ENCODE measurements at regions not wholly inside any gene's neighbourhood (a gene's known extent, or its start where the extent isn't known, plus 50 kb on each side); places are given as distances from the start of the nearest gene placed in this dataset.

DNA sequence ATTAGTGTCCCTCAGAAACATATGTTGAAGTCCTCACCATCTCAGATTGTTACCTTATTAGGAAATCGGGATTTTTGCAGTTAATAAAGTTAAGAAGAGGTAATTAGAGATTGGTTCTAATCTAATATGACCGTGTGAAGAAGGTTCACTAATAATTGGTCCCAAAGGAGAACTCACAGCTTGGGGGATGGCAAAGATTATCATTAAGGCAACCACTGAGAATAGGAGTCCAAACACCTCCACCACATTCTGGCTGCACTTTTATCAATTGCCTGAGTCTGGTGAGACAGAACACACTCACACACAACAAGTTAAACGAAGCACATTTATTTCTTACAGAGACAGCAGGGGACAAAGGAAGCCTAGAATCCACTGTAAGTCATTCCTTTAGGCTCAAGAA, 94.9 kb upstream of the PRDM9 start:
- no peak overlapping the region for H2BK20ac ChIP-seq (ENCODE audit: low read depth, low read length, poor library complexity, severe bottlenecking)
- no peaks in the 10 kb centered on the region for H3K23me2 ChIP-seq (ENCODE audit: insufficient read length, low read depth, low read length, poor library complexity, severe bottlenecking)
- H3K27me3 Mint-ChIP-seq (ENCODE audit: low read depth): no peaks in the 10 kb centered on the region
- no peak overlapping the region for H3K9ac ChIP-seq (ENCODE audit: extremely low read depth, insufficient read length, low read length)
- H4K91ac ChIP-seq (ENCODE audit: insufficient read length, low read depth, low read length): no peak overlapping the region
- no peak overlapping the region for H3T11ph ChIP-seq (ENCODE audit: low read length)
- no peaks in the 10 kb centered on the region for H3K9me3 ChIP-seq (ENCODE audit: control insufficient read depth, low read depth, low read length)
- no peaks in the 10 kb centered on the region for H3K36me3 Mint-ChIP-seq (ENCODE audit: insufficient read depth in 1 of 3, low read depth in 3 of 3)
- H4K5ac ChIP-seq (ENCODE audit: insufficient read length, low read depth, low read length): no peak overlapping the region
- no peaks in the 10 kb centered on the region for H3K9me3 Mint-ChIP-seq
- no CpG with 5 or more reads among the region's 3 CpGs for WGBS (ENCODE audit: extremely low coverage, insufficient read length, low lambda C conversion rate)
- no peak overlapping the region for H2BK5ac ChIP-seq (ENCODE audit: insufficient read length, low read length)
- H3K27me3 ChIP-seq (ENCODE audit: insufficient read depth, low read length): no peaks in the 10 kb centered on the region
- H3K4ac ChIP-seq (ENCODE audit: low read depth, low read length): no peak overlapping the region
- H3K4me1 Mint-ChIP-seq: no peaks in the 10 kb centered on the region
- H3K4me1 ChIP-seq (ENCODE audit: insufficient read depth, low read length): no peaks in the 10 kb centered on the region
- no peak overlapping the region for H3K14ac ChIP-seq (ENCODE audit: insufficient read depth, low read length)
- H2BK12ac ChIP-seq (ENCODE audit: insufficient read length, low read depth, low read length): no peak overlapping the region
- no peak overlapping the region for H4K8ac ChIP-seq (replicated peaks; ENCODE audit: insufficient read length, low read depth, low read length)
- H3K27ac Mint-ChIP-seq: no peak overlapping the region
- DNase-seq: no peak
- no peaks in the 10 kb centered on the region for H4K20me1 ChIP-seq (ENCODE audit: control insufficient read depth, insufficient read depth, insufficient read length)
- H2BK120ac ChIP-seq (ENCODE audit: low read depth, low read length, poor library complexity, severe bottlenecking): no peak overlapping the region
- no peak overlapping the region for H3K27ac ChIP-seq (ENCODE audit: insufficient read length, low read depth, low read length)
- H3K23ac ChIP-seq (ENCODE audit: insufficient read length, low read depth, low read length): no peak overlapping the region
- no peak overlapping the region for H2AFZ ChIP-seq (ENCODE audit: low read length)
- no peaks in the 10 kb centered on the region for H3K79me1 ChIP-seq (ENCODE audit: insufficient read depth, low read depth, low read length, poor library complexity, severe bottlenecking)
- no peak overlapping the region for H3K4me2 ChIP-seq (ENCODE audit: insufficient read depth, insufficient read length, low read length)
- H2AK5ac ChIP-seq (ENCODE audit: insufficient read length, low read length): no peak overlapping the region
- H3K4me3 Mint-ChIP-seq: no peak overlapping the region
- no peak overlapping the region for H3K56ac ChIP-seq (ENCODE audit: insufficient read length, low read depth, low read length)
- H3K79me2 ChIP-seq (ENCODE audit: insufficient read depth, low read length): no peaks in the 10 kb centered on the region
- no peak overlapping the region for H2BK15ac ChIP-seq (ENCODE audit: low read depth, low read length)
- TF ChIP-seq, protein P1, sequence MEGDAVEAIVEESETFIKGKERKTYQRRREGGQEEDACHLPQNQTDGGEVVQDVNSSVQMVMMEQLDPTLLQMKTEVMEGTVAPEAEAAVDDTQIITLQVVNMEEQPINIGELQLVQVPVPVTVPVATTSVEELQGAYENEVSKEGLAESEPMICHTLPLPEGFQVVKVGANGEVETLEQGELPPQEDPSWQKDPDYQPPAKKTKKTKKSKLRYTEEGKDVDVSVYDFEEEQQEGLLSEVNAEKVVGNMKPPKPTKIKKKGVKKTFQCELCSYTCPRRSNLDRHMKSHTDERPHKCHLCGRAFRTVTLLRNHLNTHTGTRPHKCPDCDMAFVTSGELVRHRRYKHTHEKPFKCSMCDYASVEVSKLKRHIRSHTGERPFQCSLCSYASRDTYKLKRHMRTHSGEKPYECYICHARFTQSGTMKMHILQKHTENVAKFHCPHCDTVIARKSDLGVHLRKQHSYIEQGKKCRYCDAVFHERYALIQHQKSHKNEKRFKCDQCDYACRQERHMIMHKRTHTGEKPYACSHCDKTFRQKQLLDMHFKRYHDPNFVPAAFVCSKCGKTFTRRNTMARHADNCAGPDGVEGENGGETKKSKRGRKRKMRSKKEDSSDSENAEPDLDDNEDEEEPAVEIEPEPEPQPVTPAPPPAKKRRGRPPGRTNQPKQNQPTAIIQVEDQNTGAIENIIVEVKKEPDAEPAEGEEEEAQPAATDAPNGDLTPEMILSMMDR (conservative IDR thresholded peaks at IDR 0.05): no peak
- H3K18ac ChIP-seq (ENCODE audit: insufficient read length, low read depth, low read length): no peak overlapping the region

All from H9 (cell line).